GM12865 (cell line): ENCODE measurements at regions not wholly inside any gene's neighbourhood (a gene's known extent, or its start where the extent isn't known, plus 50 kb on each side); places are given as distances from the start of the nearest gene placed in this dataset.

Source experiments
- DNase-seq: peaks from one replicate; pipeline ENCODE4 v3.0.0; 2010; ENCODE audit warnings: low read depth
- H3K4me3 ChIP-seq: 2 replicates; pipeline ENCODE4 v1.5.1; 2011; ENCODE audit warnings: mild to moderate bottlenecking, low read depth, low read length, control low read depth
- TF ChIP-seq, protein P1 (sequence below): IDR thresholded peaks from 2 replicates; pipeline ENCODE4 v1.5.1; 2011; ENCODE audit warnings: low read length, control low read depth, low read depth, inconsistent platforms; ENCODE audit not compliant: insufficient read depth; ENCODE audit errors: missing control alignments

DNA sequence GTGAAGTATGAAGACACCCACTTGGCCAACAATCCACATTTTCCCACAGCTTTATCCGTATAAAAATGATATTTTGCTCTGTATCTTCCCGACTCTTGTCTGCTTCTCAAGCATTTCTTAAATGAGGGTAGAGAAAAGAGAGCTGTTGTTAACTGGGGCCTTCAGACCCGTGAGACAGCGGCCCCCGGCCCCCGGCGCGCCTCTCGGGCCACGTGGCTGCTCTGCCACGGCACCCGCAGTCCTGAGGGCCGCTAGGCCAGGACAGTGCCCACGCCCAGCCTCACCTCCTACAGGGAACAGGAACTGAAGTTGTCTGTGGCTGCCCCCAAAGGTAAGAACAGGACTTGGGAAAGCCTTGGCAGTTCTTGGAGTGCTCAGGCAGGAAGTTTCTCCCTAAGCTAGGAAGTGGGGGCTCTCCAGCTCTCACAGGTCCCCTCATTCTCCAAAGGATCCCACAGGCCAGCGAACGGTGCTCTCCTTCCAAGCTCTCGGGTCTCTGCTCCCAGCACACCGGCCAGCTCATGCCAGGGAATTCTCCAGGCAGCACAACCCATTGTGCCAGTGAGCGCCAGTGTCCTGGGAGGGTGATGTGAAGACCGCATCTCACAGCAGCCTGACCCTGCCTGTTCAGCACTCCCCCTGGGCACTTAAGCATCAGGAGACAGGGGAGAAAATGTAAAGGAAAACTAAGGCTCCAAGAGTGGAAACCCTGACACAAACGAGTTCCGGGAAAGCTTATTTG is 230.3 kb upstream of the PFKP start:
- no peak overlapping the region for H3K4me3 ChIP-seq
- TF ChIP-seq, protein P1, sequence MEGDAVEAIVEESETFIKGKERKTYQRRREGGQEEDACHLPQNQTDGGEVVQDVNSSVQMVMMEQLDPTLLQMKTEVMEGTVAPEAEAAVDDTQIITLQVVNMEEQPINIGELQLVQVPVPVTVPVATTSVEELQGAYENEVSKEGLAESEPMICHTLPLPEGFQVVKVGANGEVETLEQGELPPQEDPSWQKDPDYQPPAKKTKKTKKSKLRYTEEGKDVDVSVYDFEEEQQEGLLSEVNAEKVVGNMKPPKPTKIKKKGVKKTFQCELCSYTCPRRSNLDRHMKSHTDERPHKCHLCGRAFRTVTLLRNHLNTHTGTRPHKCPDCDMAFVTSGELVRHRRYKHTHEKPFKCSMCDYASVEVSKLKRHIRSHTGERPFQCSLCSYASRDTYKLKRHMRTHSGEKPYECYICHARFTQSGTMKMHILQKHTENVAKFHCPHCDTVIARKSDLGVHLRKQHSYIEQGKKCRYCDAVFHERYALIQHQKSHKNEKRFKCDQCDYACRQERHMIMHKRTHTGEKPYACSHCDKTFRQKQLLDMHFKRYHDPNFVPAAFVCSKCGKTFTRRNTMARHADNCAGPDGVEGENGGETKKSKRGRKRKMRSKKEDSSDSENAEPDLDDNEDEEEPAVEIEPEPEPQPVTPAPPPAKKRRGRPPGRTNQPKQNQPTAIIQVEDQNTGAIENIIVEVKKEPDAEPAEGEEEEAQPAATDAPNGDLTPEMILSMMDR, result no peak
- no peak for DNase-seq

DNA sequence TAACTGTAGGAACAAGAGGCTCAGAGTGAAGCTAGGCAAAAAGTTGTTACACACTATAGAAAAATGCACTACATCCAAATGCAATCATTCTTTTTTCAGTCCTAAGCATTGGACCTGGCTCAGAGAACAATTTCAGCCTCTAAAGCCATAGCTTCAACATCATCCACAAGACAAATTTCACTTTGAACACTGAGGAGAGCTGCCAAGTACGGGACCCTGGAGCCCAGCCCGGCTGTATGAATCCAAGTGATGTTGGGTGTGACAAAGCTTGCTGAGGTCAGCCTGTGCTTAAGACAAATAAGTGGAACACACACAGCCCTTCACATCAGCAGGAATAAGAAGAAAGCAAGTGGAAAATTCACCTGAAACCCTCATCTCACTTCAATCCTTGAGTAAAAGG is 233.1 kb upstream of the PFKP start:
- no peak for DNase-seq
- H3K4me3 ChIP-seq, result no peak overlapping the region
- TF ChIP-seq, protein P1, result no peak

DNA sequence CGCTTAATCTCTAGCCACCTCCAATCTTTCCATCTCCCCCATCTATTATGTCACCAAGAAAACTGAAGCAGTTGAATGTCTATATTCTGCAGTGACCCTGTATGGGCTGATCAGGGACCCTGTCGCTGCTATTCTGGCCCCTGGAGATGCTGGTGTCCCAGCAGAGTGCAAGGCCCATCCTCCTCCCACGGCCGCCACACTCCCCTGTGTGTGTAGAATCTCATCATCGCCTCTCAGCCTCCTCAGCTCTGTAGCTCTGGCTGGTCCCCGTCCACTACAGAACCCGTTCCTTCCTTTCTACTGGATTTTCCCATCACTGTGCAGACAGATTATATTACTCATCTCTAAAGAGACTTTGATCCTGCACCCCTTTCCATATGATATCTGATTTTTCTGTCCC is 235.8 kb upstream of the PFKP start:
- DNase-seq, result no peak
- TF ChIP-seq, protein P1, result no peak
- no peak overlapping the region for H3K4me3 ChIP-seq

- H3K4me3 ChIP-seq, result no peak overlapping the region
- TF ChIP-seq, protein P1, result no peak
- DNase-seq, result no peak
Measured at GRCh38 chr10:2828741-2829140, 238.6 kb upstream of the PFKP start.

DNA sequence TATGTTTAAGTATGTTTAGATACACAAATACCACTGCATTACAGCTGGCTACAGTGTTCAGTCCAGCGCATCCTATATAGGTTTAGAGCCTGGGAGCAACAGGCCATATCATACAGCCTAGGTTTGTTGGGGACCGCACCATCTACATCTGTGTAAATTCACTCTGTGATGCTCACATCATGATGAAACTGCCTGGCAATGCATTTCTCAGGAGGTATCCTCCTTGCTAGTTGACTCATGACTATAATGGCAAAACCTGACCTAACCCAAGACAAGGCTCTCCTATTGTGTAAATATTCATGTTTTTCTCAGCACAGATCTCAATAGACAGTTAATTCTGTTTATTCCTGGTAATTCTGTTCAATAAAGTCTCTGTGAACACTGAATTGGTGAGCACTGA is 240.7 kb upstream of the PFKP start:
- no peak overlapping the region for H3K4me3 ChIP-seq
- DNase-seq, result no peak
- TF ChIP-seq, protein P1, result no peak

- no peak for DNase-seq
- TF ChIP-seq, protein P1, result no peak
- no peak overlapping the region for H3K4me3 ChIP-seq
Measured at GRCh38 chr10:2825841-2826240, 241.5 kb upstream of the PFKP start.
